Panc1 (cell line): ENCODE measurements at regions not wholly inside any gene's neighbourhood (a gene's known extent, or its start where the extent isn't known, plus 50 kb on each side); places are given as distances from the start of the nearest gene placed in this dataset.

Experiments used
- CTCF ChIP-seq: fragments of 450-650 bp; IDR thresholded peaks from 2 replicates; pipeline ENCODE4 v1.5.1; 2017; ENCODE audit warnings: mild to moderate bottlenecking
- POLR2AphosphoS5 ChIP-seq: IDR thresholded peaks from 2 replicates; pipeline ENCODE4 v1.6.1; 2012; ENCODE audit warnings: mild to moderate bottlenecking, low read depth, low read length, moderate library complexity

GRCh38 chr9:82327641-82328040 is 339.1 kb downstream of the SPATA31D1 start:
- TF ChIP-seq POLR2AphosphoS5 = no peak
- no peak for TF ChIP-seq CTCF
